Right lobe of liver (tissue), 6 donors: ENCODE measurements at regions not wholly inside any gene's neighbourhood (a gene's known extent, or its start where the extent isn't known, plus 50 kb on each side); places are given as distances from the start of the nearest gene placed in this dataset.
"Not testable (repeated sequence)": the region's sequence is repeated elsewhere in the genome, so short reads cannot be mapped to it uniquely, and the experiment has no call there.

ENCODE experiments used
- ATAC-seq, 4 donors: fragments of 200-7000 bp; cut with Tn5 transposase; one replicate each; pipeline ENCODE4 v1.9.1; 2020; ENCODE audit warnings: mild to moderate bottlenecking in 4 of 4, moderate library complexity in 4 of 4
- DNase-seq, 3 donors: peaks; one replicate each; pipeline ENCODE4 v3.0.0-alpha.2; 2020
- H3K27ac ChIP-seq, 3 donors: fragments of 200-600 bp; one replicate each; pipeline ENCODE4 v1.8.0; 2022
- H3K27me3 ChIP-seq, 2 donors: fragments of 200-600 bp; one replicate each; pipeline ENCODE4 v1.8.0; 2022
- H3K36me3 ChIP-seq, 4 donors: fragments of 200-600 bp; sonication (generic) in 1 of 4; one replicate each; pipeline versions ENCODE4 v1.5.1 to v1.8.0; 2017 to 2022; ENCODE audit warnings: control low read depth in 1 of 4
- H3K4me1 ChIP-seq, 4 donors: fragments of 200-600 bp; sonication (generic) in 1 of 4; one replicate each; pipeline versions ENCODE4 v1.5.1 to v1.8.0; 2017 to 2022; ENCODE audit warnings: control low read depth in 1 of 4
- H3K4me3 ChIP-seq, 3 donors: fragments of 200-600 bp; one replicate each; pipeline ENCODE4 v1.8.0; 2022
- H3K9me3 ChIP-seq, 4 donors: fragments of 200-600 bp; sonication (generic) in 1 of 4; one replicate each; pipeline versions ENCODE4 v1.5.1 to v1.8.0; 2017 to 2022; ENCODE audit warnings: control low read depth in 1 of 4
- CTCF ChIP-seq, 4 donors: fragments of 200-600 bp in 3 of 4; fragments of 450-650 bp in 1 of 4; IDR thresholded peaks; one replicate each; pipeline versions ENCODE4 v1.5.1 to v1.8.0; 2016 to 2022; ENCODE audit warnings: antibody characterized with exemption in 4 of 4, mild to moderate bottlenecking in 2 of 4
- POLR2A ChIP-seq: fragments of 450-650 bp; IDR thresholded peaks from one replicate; pipeline ENCODE4 v1.6.1; 2017; ENCODE audit warnings: antibody characterized with exemption, mild to moderate bottlenecking
- WGBS: methylation state at CpG from one replicate; pipeline ENCODE4 v1.1.6; 2018; ENCODE audit warnings: low coverage, low lambda C conversion rate; ENCODE audit not compliant: insufficient coverage; ENCODE audit errors: missing lambda C conversion rate; 5-methylcytosine and 5-hydroxymethylcytosine counted together
- intact Hi-C, 2 donors: fragments of 100-400 bp; cut with DNase I; formaldehyde crosslinking; loops; one replicate each; pipeline versions ENCODE4 v1.11.2 to v1.14.1; 2022
- donor health status: DM: no; HTN: yes; CAD: no.
- donor health status: DM: no; HTN: no; CAD: no.
- donor health status: DM: no; HTN: no; CAD: no.
- donor health status: DM: no; HTN: yes; CAD: no.
- donor health status: DM: no; HTN: yes; CAD: no.

- Histone ChIP-seq H3K4me3 (no peak overlapping the region), H3K9me3 (no peaks in the 10 kb centered on the region), H3K27me3 (no peaks in the 10 kb centered on the region), H3K4me1 (no peaks in the 10 kb centered on the region), H3K36me3 (no peaks in the 10 kb centered on the region), H3K27ac (no peak overlapping the region)
- no peak for ATAC-seq
- DNase-seq, result no peak
- intact Hi-C loops, result no loop called here
- 44% methylated on average over 2 of the region's 3 CpGs for WGBS
- TF ChIP-seq CTCF (IDR thresholded peaks at IDR 0.05) (no peak), POLR2A (no peak)
These were observed 460.2 kb upstream of the C16orf82 start for GRCh38 chr16:26606381-26607150.

GRCh38 chr16:26614237-26614841 is 452.4 kb upstream of the C16orf82 start:
- intact Hi-C loops, result no loop called here
- ATAC-seq (peak in 1 of 4 donors; percentile 28), DNase-seq (no peak)
- 20% methylated on average over 3 of the region's 7 CpGs for whole genome bisulfite sequencing
- no peak for TF ChIP-seq POLR2A
- no peak for TF ChIP-seq CTCF (IDR thresholded peaks at IDR 0.05)
- H3K4me3 ChIP-seq, result no peak overlapping the region
- H3K9me3 ChIP-seq, result no peaks in the 10 kb centered on the region
- H3K27ac ChIP-seq, result no peak overlapping the region
- H3K4me1 ChIP-seq, result no peaks in the 10 kb centered on the region
- H3K36me3 ChIP-seq, result no peaks in the 10 kb centered on the region
- H3K27me3 ChIP-seq, result no peaks in the 10 kb centered on the region

- 63% methylated on average over 2 of the region's 2 CpGs for WGBS
- TF ChIP-seq POLR2A, result no peak
- no peak for TF ChIP-seq CTCF (IDR thresholded peaks at IDR 0.05)
- no peak for ATAC-seq
- H3K9me3 ChIP-seq, result no peaks in the 10 kb centered on the region
- intact Hi-C loops, result no loop called here
- H3K27me3 ChIP-seq, result no peaks in the 10 kb centered on the region
- H3K27ac ChIP-seq, result no peak overlapping the region
- no peak overlapping the region for H3K4me3 ChIP-seq
- no peak for DNase-seq
- no peaks in the 10 kb centered on the region for H3K36me3 ChIP-seq
- H3K4me1 ChIP-seq, result no peaks in the 10 kb centered on the region
These were observed 443.3 kb upstream of the C16orf82 start for GRCh38 chr16:26623442-26623841.

GRCh38 chr16:26627958-26628357 is 438.8 kb upstream of the C16orf82 start:
- Histone ChIP-seq H3K36me3 (no peaks in the 10 kb centered on the region), H3K4me1 (no peaks in the 10 kb centered on the region), H3K27me3 (no peaks in the 10 kb centered on the region), H3K27ac (no peak overlapping the region), H3K4me3 (no peak overlapping the region), H3K9me3 (no peaks in the 10 kb centered on the region)
- 60% methylated on average over 1 of the region's 1 CpG for WGBS
- no peak for DNase-seq
- no peak for ATAC-seq
- TF ChIP-seq POLR2A (no peak), CTCF (IDR thresholded peaks at IDR 0.05) (no peak)
- intact Hi-C loops, result no loop called here

- H3K9me3 ChIP-seq, H3K36me3 ChIP-seq, intact Hi-C loops, H3K4me1 ChIP-seq, H3K27me3 ChIP-seq, ATAC-seq, H3K4me3 ChIP-seq, DNase-seq, H3K27ac ChIP-seq: not testable (repeated sequence)
These were observed 435.4 kb upstream of the C16orf82 start for GRCh38 chr16:26631365-26631764.
